ENCODE measurements at regions not wholly inside any gene's neighbourhood (a gene's known extent, or its start where the extent isn't known, plus 50 kb on each side); places are given as distances from the start of the nearest gene placed in this dataset.

DNA sequence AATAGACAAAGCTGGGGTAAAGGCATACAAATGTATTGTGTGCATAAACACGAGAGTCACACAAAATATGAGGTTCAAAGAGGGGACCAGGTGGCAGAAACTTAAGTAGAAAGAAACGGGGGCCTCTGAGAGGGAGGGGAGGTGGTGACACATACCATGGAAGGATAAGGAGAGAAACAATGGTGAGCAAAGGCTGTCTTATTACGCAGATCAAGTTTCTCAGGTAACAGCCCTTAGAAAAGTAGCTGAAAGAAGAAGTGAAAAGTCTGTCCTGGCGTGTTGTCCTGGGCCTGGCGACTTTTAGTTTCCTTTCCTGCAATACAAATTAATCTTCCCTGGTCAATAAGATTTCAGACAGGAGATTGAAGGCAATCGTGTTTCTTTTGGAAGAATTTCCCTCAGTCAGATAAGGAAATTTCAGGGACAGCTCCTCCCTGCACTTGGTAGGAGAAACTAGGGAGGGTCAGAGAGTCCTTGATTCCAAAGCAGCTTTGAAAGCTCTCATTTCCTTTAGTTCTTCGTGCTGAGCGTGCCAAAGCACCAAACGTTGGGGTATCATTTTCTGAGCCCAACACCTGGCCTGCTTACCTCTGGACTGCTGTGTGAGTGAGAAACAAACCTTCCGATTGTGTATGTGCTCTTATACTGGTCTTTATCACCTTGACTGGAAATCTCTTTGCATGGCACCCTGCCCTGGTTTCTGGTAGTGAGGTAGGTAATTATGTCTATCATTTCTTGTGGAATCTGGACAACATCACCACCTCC is 676.7 kb upstream of the LCORL start:
- no peak overlapping the region for H3K4me3 Mint-ChIP-seq (ENCODE audit: unreplicated experiment)
- H3K27me3 Mint-ChIP-seq (ENCODE audit: insufficient read depth, unreplicated experiment): peaks cover 4% of the 10 kb centered on the region
- TF ChIP-seq, protein P1, sequence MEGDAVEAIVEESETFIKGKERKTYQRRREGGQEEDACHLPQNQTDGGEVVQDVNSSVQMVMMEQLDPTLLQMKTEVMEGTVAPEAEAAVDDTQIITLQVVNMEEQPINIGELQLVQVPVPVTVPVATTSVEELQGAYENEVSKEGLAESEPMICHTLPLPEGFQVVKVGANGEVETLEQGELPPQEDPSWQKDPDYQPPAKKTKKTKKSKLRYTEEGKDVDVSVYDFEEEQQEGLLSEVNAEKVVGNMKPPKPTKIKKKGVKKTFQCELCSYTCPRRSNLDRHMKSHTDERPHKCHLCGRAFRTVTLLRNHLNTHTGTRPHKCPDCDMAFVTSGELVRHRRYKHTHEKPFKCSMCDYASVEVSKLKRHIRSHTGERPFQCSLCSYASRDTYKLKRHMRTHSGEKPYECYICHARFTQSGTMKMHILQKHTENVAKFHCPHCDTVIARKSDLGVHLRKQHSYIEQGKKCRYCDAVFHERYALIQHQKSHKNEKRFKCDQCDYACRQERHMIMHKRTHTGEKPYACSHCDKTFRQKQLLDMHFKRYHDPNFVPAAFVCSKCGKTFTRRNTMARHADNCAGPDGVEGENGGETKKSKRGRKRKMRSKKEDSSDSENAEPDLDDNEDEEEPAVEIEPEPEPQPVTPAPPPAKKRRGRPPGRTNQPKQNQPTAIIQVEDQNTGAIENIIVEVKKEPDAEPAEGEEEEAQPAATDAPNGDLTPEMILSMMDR (IDR thresholded peaks at IDR 0.05; ENCODE audit: insufficient read depth in 1 of 2, low read depth in 1 of 2, low read length in 1 of 2, severe bottlenecking in 1 of 2, unreplicated experiment in 1 of 2): no peak
- Histone ChIP-seq H3K36me3 (ENCODE audit: control insufficient read depth, insufficient read depth, low read length) (no peaks in the 10 kb centered on the region), H3K4me1 (no peaks in the 10 kb centered on the region), H3K27me3 (replicated peaks; ENCODE audit: control insufficient read depth, insufficient read depth, low read length) (no peaks in the 10 kb centered on the region), H3K9me3 (no peaks in the 10 kb centered on the region), H3K4me3 (ENCODE audit: low read depth, low read length) (no peak overlapping the region)
- DNase-seq: no peak
- H3K9me3 Mint-ChIP-seq (ENCODE audit: unreplicated experiment): peaks cover 9% of the 10 kb centered on the region
- ChIA-PET CTCF (no interaction called here), POLR2A (no interaction called here)
- H3K27ac Mint-ChIP-seq (ENCODE audit: unreplicated experiment): no peak overlapping the region
- BruUV-seq (replicated peaks): no TSS peak
- intact Hi-C loops (cut with micrococcal nuclease; ENCODE audit: unreplicated experiment): no loop called here
- H3K4me1 Mint-ChIP-seq (ENCODE audit: low read depth, unreplicated experiment): peaks cover 7% of the 10 kb centered on the region
- H3K36me3 Mint-ChIP-seq (ENCODE audit: insufficient read depth, unreplicated experiment): no peaks in the 10 kb centered on the region

DNA sequence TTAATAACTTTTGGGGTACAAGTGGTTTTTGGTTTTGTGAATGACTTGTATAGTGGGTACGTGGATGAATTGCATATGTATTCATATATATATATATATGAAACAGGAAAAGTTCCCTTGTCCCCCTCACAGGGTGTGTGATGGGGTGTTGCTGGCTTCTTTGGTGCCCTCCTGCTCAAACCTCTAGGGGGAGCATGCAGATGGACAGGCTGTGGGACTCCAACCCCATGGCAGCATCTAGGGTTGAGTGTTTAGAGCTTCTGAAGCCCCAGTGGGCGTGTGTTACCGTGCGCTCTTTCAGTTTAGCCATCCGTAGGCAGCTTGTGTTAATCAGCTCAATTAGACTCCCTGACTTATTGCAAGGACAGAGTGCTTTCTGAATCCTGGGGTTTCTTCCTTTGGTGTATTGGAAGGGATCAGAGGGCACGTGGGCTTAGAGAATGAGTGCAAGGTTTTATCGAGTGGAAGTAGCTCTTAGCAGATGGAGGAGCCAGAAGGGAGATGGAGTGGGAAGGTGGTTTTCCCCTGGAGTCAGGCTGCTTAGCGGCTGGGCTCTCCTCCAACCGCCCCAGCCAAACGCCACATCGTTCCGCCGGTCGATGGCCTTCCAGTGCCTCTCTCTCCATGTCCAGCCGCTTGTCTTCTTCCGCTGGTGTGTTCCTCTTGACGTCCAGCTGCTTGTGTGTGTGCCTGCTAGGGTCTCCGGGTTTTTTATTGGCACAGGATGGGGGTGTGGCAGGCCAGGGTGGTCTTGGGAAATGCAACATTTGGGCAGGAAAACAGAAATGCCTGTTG is 674.4 kb upstream of the LCORL start:
- Mint-ChIP-seq H3K4me3 (ENCODE audit: unreplicated experiment) (no peak overlapping the region), H3K4me1 (ENCODE audit: low read depth, unreplicated experiment) (peaks cover 18% of the 10 kb centered on the region), H3K27ac (ENCODE audit: unreplicated experiment) (no peak overlapping the region), H3K36me3 (ENCODE audit: insufficient read depth, unreplicated experiment) (no peaks in the 10 kb centered on the region), H3K27me3 (ENCODE audit: insufficient read depth, unreplicated experiment) (no peaks in the 10 kb centered on the region), H3K9me3 (ENCODE audit: unreplicated experiment) (no peaks in the 10 kb centered on the region)
- Histone ChIP-seq H3K4me3 (ENCODE audit: low read depth, low read length) (no peak overlapping the region), H3K9me3 (no peaks in the 10 kb centered on the region), H3K4me1 (peaks cover 6% of the 10 kb centered on the region), H3K36me3 (ENCODE audit: control insufficient read depth, insufficient read depth, low read length) (no peaks in the 10 kb centered on the region), H3K27me3 (replicated peaks; ENCODE audit: control insufficient read depth, insufficient read depth, low read length) (no peaks in the 10 kb centered on the region)
- ChIA-PET POLR2A (no interaction called here), CTCF (interaction anchor here (0.6 kb wide), 1 partner anchor 610 kb away, joined by 4 read pairs; no protein-coding TSS in a partner anchor)
- intact Hi-C loops (cut with micrococcal nuclease; ENCODE audit: unreplicated experiment): no loop called here
- no peak for DNase-seq
- no TSS peak for BruUV-seq (replicated peaks)
- TF ChIP-seq, protein P1 (IDR thresholded peaks at IDR 0.05; ENCODE audit: insufficient read depth in 1 of 2, low read depth in 1 of 2, low read length in 1 of 2, severe bottlenecking in 1 of 2, unreplicated experiment in 1 of 2): no peak

DNA sequence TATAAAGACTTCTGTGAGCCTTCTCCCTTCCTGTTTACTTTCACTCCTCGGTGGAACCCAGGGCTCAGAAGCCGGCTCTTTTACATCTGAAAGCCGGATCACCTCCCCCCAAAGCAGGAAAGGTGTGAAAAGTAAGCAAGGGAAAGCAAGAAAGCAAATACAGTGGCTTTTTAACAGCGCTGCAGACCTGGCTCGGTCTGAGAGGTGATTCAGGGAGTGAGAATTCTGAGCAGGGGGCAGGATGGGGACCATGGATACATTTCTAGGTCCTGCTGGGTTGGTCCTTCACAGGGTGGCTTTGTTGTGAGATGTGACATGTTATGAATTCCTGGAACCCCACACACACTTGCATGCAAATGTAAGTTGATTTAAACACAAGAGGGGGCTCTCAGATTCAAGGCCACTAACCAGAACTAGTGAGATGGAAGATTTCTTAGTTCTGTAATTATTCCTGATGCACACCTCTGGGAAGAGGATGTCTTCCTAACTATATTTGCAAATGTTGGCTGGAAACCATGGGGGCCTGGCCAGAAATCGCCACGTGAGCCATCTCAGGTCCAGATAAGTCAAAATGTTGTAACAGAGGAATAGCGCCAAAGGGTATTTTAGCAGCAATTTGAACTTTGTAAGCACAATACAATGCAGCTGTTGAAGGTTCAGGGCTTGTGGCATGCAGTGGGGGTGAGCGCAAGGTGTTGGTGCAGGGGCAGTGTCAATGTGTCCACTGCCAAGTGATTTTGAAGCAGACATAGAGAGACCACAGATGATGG is 670.1 kb upstream of the LCORL start:
- POLR2A ChIA-PET: no interaction called here

More for the DNA sequence above, 670.1 kb upstream of the LCORL start:
- Mint-ChIP-seq H3K27me3 (ENCODE audit: insufficient read depth, unreplicated experiment) (no peaks in the 10 kb centered on the region), H3K4me1 (ENCODE audit: low read depth, unreplicated experiment) (peaks cover 26% of the 10 kb centered on the region), H3K27ac (ENCODE audit: unreplicated experiment) (peak overlapping the region; percentile 25), H3K36me3 (ENCODE audit: insufficient read depth, unreplicated experiment) (no peaks in the 10 kb centered on the region), H3K9me3 (ENCODE audit: unreplicated experiment) (no peaks in the 10 kb centered on the region), H3K4me3 (ENCODE audit: unreplicated experiment) (no peak overlapping the region)
- peak in 1 of 2 experiments; percentile 5 for DNase-seq
- CTCF ChIA-PET: no interaction called here
- BruUV-seq (replicated peaks): no TSS peak
- TF ChIP-seq, protein P1 (IDR thresholded peaks at IDR 0.05; ENCODE audit: insufficient read depth in 1 of 2, low read depth in 1 of 2, low read length in 1 of 2, severe bottlenecking in 1 of 2, unreplicated experiment in 1 of 2): no peak
- no peaks in the 10 kb centered on the region for H3K9me3 ChIP-seq
- H3K36me3 ChIP-seq (ENCODE audit: control insufficient read depth, insufficient read depth, low read length): no peaks in the 10 kb centered on the region
- intact Hi-C loops (cut with micrococcal nuclease; ENCODE audit: unreplicated experiment): loop anchor here (5.0 kb wide), 1 partner anchor 486 kb away; no protein-coding TSS in a partner anchor
- H3K27me3 ChIP-seq (replicated peaks; ENCODE audit: control insufficient read depth, insufficient read depth, low read length): no peaks in the 10 kb centered on the region
- H3K4me3 ChIP-seq (ENCODE audit: low read depth, low read length): no peak overlapping the region
- H3K4me1 ChIP-seq: peaks cover 42% of the 10 kb centered on the region

All from Caco-2 (cell line).